SK-N-SH (cell line): ENCODE measurements at regions not wholly inside any gene's neighbourhood (a gene's known extent, or its start where the extent isn't known, plus 50 kb on each side); places are given as distances from the start of the nearest gene placed in this dataset.
"Not testable (repeated sequence)": the region's sequence is repeated elsewhere in the genome, so short reads cannot be mapped to it uniquely, and the experiment has no call there.

Experiments
- CTCF ChIA-PET: fragments of 300-600, 350-600 bp; formaldehyde crosslinking; extraction: SDS; loops from one replicate; lab custom pipeline; 2021; lab: Yijun Ruan, JAX
- POLR2A ChIA-PET: fragments of 350-600 bp; sonication (Branson Sonifier 250); formaldehyde crosslinking; extraction: SDS; loops from one replicate; lab custom pipeline; 2020; ENCODE audit warnings: antibody characterized with exemption, inconsistent platforms; lab: Yijun Ruan, JAX
- DNase-seq: peaks from one replicate; pipeline ENCODE4 v3.0.0; 2012
- H2AFZ ChIP-seq: fragments of 200-600 bp; sonication (generic); 2 replicates; pipeline ENCODE4 v1.8.1; 2016; ENCODE audit warnings: antibody characterized with exemption, mild to moderate bottlenecking, low read depth
- H3F3A ChIP-seq: fragments of 200-600 bp; sonication (generic); replicated peaks from 2 replicates; pipeline ENCODE3; 2016; ENCODE audit warnings: antibody characterized with exemption, mild to moderate bottlenecking; ENCODE audit not compliant: insufficient read depth
- H3K27ac ChIP-seq, 2 experiments: fragments of 200-500 bp in 1 of 2; fragments of 200-600 bp in 1 of 2; sonication (Bioruptor generic) in 1 of 2; sonication (generic), shearing (Covaris generic) in 1 of 2; 2 replicates each; pipeline versions ENCODE4 v1.5.1 to v1.6.1; 2014 to 2016; ENCODE audit warnings: low read depth in 2 of 2, inconsistent platforms in 1 of 2, low read length in 1 of 2, mild to moderate bottlenecking in 1 of 2, mixed read lengths in 1 of 2
- H3K27me3 ChIP-seq: fragments of 200-600 bp; sonication (generic), shearing (Covaris generic); 2 replicates; pipeline ENCODE4 v1.6.1; 2016; ENCODE audit warnings: mixed run types; ENCODE audit not compliant: insufficient read depth
- H3K36me3 ChIP-seq, 2 experiments: fragments of 200-500 bp in 1 of 2; fragments of 200-600 bp in 1 of 2; sonication (Bioruptor generic) in 1 of 2; sonication (generic) in 1 of 2; replicated peaks in 1 of 2; 2 replicates each; pipeline versions ENCODE3 to v1.5.1; 2014 to 2016; ENCODE audit warnings: low read length in 1 of 2, mild to moderate bottlenecking in 1 of 2; ENCODE audit not compliant: insufficient read depth in 2 of 2, control insufficient read depth in 1 of 2
- H3K4me1 ChIP-seq, 2 experiments: fragments of 200-500 bp in 1 of 2; fragments of 200-600 bp in 1 of 2; sonication (Bioruptor generic) in 1 of 2; sonication (generic), shearing (Covaris generic) in 1 of 2; 2 replicates each; pipeline versions ENCODE4 v1.5.1 to v1.6.1; 2014 to 2016; ENCODE audit warnings: low read depth in 1 of 2, low read length in 1 of 2, mixed run types in 1 of 2; ENCODE audit not compliant: insufficient read depth in 2 of 2, control insufficient read depth in 1 of 2
- H3K4me2 ChIP-seq: fragments of 200-600 bp; sonication (generic), shearing (Covaris generic); 2 replicates; pipeline ENCODE4 v1.6.1; 2017; ENCODE audit warnings: mixed run types
- H3K4me3 ChIP-seq, 2 experiments: fragments of 200-500 bp in 1 of 2; fragments of 200-600 bp in 1 of 2; sonication (Bioruptor generic) in 1 of 2; sonication (generic), shearing (Covaris generic) in 1 of 2; 2 replicates each; pipeline versions ENCODE4 v1.5.1 to v1.8.1; 2014 to 2016; ENCODE audit warnings: low read depth in 2 of 2, inconsistent platforms in 1 of 2, low read length in 1 of 2, mild to moderate bottlenecking in 1 of 2, mixed read lengths in 1 of 2, moderate library complexity in 1 of 2
- H3K79me2 ChIP-seq: fragments of 200-600 bp; sonication (generic); 2 replicates; pipeline ENCODE4 v1.8.1; 2017; ENCODE audit warnings: mild to moderate bottlenecking; ENCODE audit not compliant: insufficient read depth
- H3K9ac ChIP-seq: fragments of 200-600 bp; sonication (generic); 2 replicates; pipeline ENCODE4 v1.6.1; 2017; ENCODE audit warnings: mixed run types
- H3K9me2 ChIP-seq: fragments of 200-600 bp; sonication (generic); 2 replicates; pipeline ENCODE4 v1.6.1; 2017; ENCODE audit warnings: mixed run types
- H3K9me3 ChIP-seq: fragments of 200-600 bp; sonication (generic); 2 replicates; pipeline ENCODE4 v1.6.1; 2017; ENCODE audit warnings: mixed run types, mild to moderate bottlenecking, moderate library complexity
- H4K20me1 ChIP-seq: fragments of 200-600 bp; sonication (generic); 2 replicates; pipeline ENCODE4 v1.6.1; 2017; ENCODE audit warnings: mild to moderate bottlenecking, mixed run types; ENCODE audit not compliant: insufficient read depth
- WGBS: methylation state at CpG from one replicate; pipeline ENCODE4 v1.1.6; 2017; ENCODE audit warnings: low lambda C conversion rate; 5-methylcytosine and 5-hydroxymethylcytosine counted together

GRCh38 chr2:110354294-110355018, 118.2 kb downstream of the LIMS4 start:
- H3K9me3 ChIP-seq, POLR2A ChIA-PET, H3K27ac ChIP-seq, H3K9me2 ChIP-seq, DNase-seq, H2AFZ ChIP-seq, H3F3A ChIP-seq, H3K4me1 ChIP-seq, H4K20me1 ChIP-seq, H3K36me3 ChIP-seq, H3K27me3 ChIP-seq, CTCF ChIA-PET, H3K79me2 ChIP-seq, H3K4me3 ChIP-seq, H3K4me2 ChIP-seq, H3K9ac ChIP-seq: not testable (repeated sequence)
- WGBS: no CpG with 5 or more reads among the region's 5 CpGs

- not testable (repeated sequence) for H3K36me3 ChIP-seq, H3K9ac ChIP-seq
Observed at GRCh38 chr2:110350718-110351117, 121.9 kb downstream of the LIMS4 start.

GRCh38 chr2:110348902-110349301, 123.7 kb downstream of the LIMS4 start:
- H3K9me2 ChIP-seq, H3K79me2 ChIP-seq, H3K27ac ChIP-seq, H3K4me1 ChIP-seq, H3K27me3 ChIP-seq, H3K4me3 ChIP-seq, H3K9ac ChIP-seq, POLR2A ChIA-PET, H3K4me2 ChIP-seq, H3K36me3 ChIP-seq, H2AFZ ChIP-seq, H4K20me1 ChIP-seq, DNase-seq, H3K9me3 ChIP-seq, H3F3A ChIP-seq, CTCF ChIA-PET: not testable (repeated sequence)
- WGBS: 80% methylated on average over 1 of the region's 12 CpGs

More at GRCh38 chr2:110350718-110351117, 121.9 kb downstream of the LIMS4 start:
- H2AFZ ChIP-seq, H3K79me2 ChIP-seq, H3K9me3 ChIP-seq, H3K9me2 ChIP-seq, H3F3A ChIP-seq, POLR2A ChIA-PET, H3K27ac ChIP-seq, DNase-seq, H3K4me2 ChIP-seq, H3K27me3 ChIP-seq, H4K20me1 ChIP-seq, CTCF ChIA-PET, H3K4me1 ChIP-seq, H3K4me3 ChIP-seq: not testable (repeated sequence)

- POLR2A ChIA-PET: not testable (repeated sequence)
- no CpG with 5 or more reads among the region's 6 CpGs for WGBS
Observed at GRCh38 chr2:110344405-110345035, 128.1 kb downstream of the LIMS4 start.

GRCh38 chr2:110342077-110342476, 129.7 kb upstream of the MTLN start:
- no CpG with 5 or more reads among the region's 7 CpGs for WGBS
- H4K20me1 ChIP-seq, H3K9ac ChIP-seq, CTCF ChIA-PET, H3K36me3 ChIP-seq, POLR2A ChIA-PET, H3K4me1 ChIP-seq, H3F3A ChIP-seq, H3K9me3 ChIP-seq, H3K4me3 ChIP-seq, H3K79me2 ChIP-seq, DNase-seq, H2AFZ ChIP-seq, H3K27ac ChIP-seq, H3K4me2 ChIP-seq, H3K9me2 ChIP-seq, H3K27me3 ChIP-seq: not testable (repeated sequence)

More at GRCh38 chr2:110344405-110345035, 128.1 kb downstream of the LIMS4 start:
- H3K36me3 ChIP-seq, H3K9ac ChIP-seq, H3F3A ChIP-seq, H3K79me2 ChIP-seq, H3K9me2 ChIP-seq, H3K9me3 ChIP-seq, H3K4me2 ChIP-seq, H2AFZ ChIP-seq, H4K20me1 ChIP-seq, DNase-seq, CTCF ChIA-PET, H3K4me3 ChIP-seq, H3K27ac ChIP-seq, H3K27me3 ChIP-seq, H3K4me1 ChIP-seq: not testable (repeated sequence)

- H3K36me3 ChIP-seq, H2AFZ ChIP-seq, H3K27me3 ChIP-seq, POLR2A ChIA-PET, H3K4me3 ChIP-seq, H3K4me1 ChIP-seq, H3K79me2 ChIP-seq, H3F3A ChIP-seq, H3K9me3 ChIP-seq, H4K20me1 ChIP-seq, H3K9me2 ChIP-seq, CTCF ChIA-PET, DNase-seq, H3K27ac ChIP-seq, H3K9ac ChIP-seq, H3K4me2 ChIP-seq: not testable (repeated sequence)
- no CpG with 5 or more reads among the region's 2 CpGs for WGBS
Observed at GRCh38 chr2:110339126-110339525, 126.8 kb upstream of the MTLN start.
